ENCODE measurements at regions not wholly inside any gene's neighbourhood (a gene's known extent, or its start where the extent isn't known, plus 50 kb on each side); places are given as distances from the start of the nearest gene placed in this dataset.

DNA sequence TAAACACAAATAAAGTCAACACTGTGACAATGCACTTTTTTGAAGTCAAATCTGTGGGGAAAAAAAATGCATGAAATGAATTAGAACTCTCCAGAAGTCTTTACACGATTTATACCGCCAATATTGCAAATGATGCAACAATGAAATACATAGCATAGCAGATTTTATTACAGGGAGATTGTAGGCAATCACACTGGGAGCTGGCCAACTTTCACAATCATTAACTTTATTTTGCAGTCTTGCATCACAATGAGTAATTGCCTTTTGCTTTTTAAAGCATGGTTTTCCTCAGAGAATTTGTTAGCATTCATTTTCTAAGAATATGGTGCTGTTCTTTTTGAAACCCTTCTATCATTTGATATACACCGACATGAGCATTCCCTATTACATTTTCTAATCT lies 366.4 kb upstream of the FSIP2 start:
- TF ChIP-seq, protein P1, sequence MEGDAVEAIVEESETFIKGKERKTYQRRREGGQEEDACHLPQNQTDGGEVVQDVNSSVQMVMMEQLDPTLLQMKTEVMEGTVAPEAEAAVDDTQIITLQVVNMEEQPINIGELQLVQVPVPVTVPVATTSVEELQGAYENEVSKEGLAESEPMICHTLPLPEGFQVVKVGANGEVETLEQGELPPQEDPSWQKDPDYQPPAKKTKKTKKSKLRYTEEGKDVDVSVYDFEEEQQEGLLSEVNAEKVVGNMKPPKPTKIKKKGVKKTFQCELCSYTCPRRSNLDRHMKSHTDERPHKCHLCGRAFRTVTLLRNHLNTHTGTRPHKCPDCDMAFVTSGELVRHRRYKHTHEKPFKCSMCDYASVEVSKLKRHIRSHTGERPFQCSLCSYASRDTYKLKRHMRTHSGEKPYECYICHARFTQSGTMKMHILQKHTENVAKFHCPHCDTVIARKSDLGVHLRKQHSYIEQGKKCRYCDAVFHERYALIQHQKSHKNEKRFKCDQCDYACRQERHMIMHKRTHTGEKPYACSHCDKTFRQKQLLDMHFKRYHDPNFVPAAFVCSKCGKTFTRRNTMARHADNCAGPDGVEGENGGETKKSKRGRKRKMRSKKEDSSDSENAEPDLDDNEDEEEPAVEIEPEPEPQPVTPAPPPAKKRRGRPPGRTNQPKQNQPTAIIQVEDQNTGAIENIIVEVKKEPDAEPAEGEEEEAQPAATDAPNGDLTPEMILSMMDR (IDR thresholded peaks at IDR 0.05; ENCODE audit: insufficient read depth, low read depth, low read length): no peak
- no peak for TF ChIP-seq EZH2 (IDR thresholded peaks at IDR 0.05; ENCODE audit: insufficient read depth, low read length)
